Osteoblast (primary cell): ENCODE measurements at regions not wholly inside any gene's neighbourhood (a gene's known extent, or its start where the extent isn't known, plus 50 kb on each side); places are given as distances from the start of the nearest gene placed in this dataset.

Experiments used
- DNase-seq: peaks from one replicate; pipeline ENCODE4 v3.0.0; 2011; ENCODE audit warnings: low spot score, mixed read lengths; ENCODE audit not compliant: insufficient read length; ENCODE audit errors: missing footprints
- H2AFZ ChIP-seq: 2 replicates; pipeline ENCODE4 v1.6.0; 2011; ENCODE audit warnings: mild to moderate bottlenecking, low read length
- H3K27ac ChIP-seq: 2 replicates; pipeline ENCODE4 v1.5.1; 2011; ENCODE audit warnings: mild to moderate bottlenecking, low read depth, low read length, moderate library complexity
- H3K27me3 ChIP-seq: 2 replicates; pipeline ENCODE4 v1.6.0; 2012; ENCODE audit warnings: mild to moderate bottlenecking, control low read depth, inconsistent platforms, low read length, moderate library complexity; ENCODE audit not compliant: insufficient read depth
- H3K36me3 ChIP-seq: 2 replicates; pipeline ENCODE4 v1.5.1; 2011; ENCODE audit warnings: mild to moderate bottlenecking, low read length, control low read depth, moderate library complexity; ENCODE audit not compliant: insufficient read depth
- H3K4me1 ChIP-seq: 2 replicates; pipeline ENCODE4 v1.5.1; 2011; ENCODE audit warnings: mild to moderate bottlenecking, low read length, control low read depth, moderate library complexity; ENCODE audit not compliant: insufficient read depth
- H3K4me2 ChIP-seq: 2 replicates; pipeline ENCODE4 v1.6.0; 2011; ENCODE audit warnings: mild to moderate bottlenecking, low read length; ENCODE audit not compliant: insufficient read depth
- H3K4me3 ChIP-seq: fragments of 200-600 bp; sonication (generic); 3 replicates; pipeline ENCODE4 v1.5.1; 2012; ENCODE audit warnings: mild to moderate bottlenecking, low read length, inconsistent platforms; ENCODE audit not compliant: insufficient read depth
- H3K79me2 ChIP-seq: 2 replicates; pipeline ENCODE4 v1.6.0; 2012; ENCODE audit warnings: mild to moderate bottlenecking, low read length, control low read depth, inconsistent platforms; ENCODE audit not compliant: insufficient read depth
- H3K9me3 ChIP-seq: 2 replicates; pipeline ENCODE4 v1.5.1; 2011; ENCODE audit warnings: low read depth, low read length, control low read depth
- H4K20me1 ChIP-seq: 2 replicates; pipeline ENCODE4 v1.6.0; 2012; ENCODE audit warnings: mild to moderate bottlenecking, low read length, control low read depth; ENCODE audit not compliant: insufficient read depth
- CTCF ChIP-seq: IDR thresholded peaks from 2 replicates; pipeline ENCODE4 v1.5.1; 2011; ENCODE audit warnings: mild to moderate bottlenecking, low read depth, low read length, moderate library complexity; ENCODE audit errors: extremely low read depth

GRCh38 chr17:52737071-52737470 is 578.6 kb upstream of the CA10 start:
- Histone ChIP-seq H3K9me3 (no peaks in the 10 kb centered on the region), H3K36me3 (no peaks in the 10 kb centered on the region), H3K4me1 (no peaks in the 10 kb centered on the region), H4K20me1 (no peaks in the 10 kb centered on the region), H3K27me3 (no peaks in the 10 kb centered on the region), H3K4me2 (no peak overlapping the region), H2AFZ (no peak overlapping the region), H3K4me3 (no peak overlapping the region), H3K79me2 (no peaks in the 10 kb centered on the region), H3K27ac (no peak overlapping the region)
- TF ChIP-seq CTCF = no peak
- no peak for DNase-seq

- no peak for DNase-seq
- Histone ChIP-seq H3K36me3 (no peaks in the 10 kb centered on the region), H2AFZ (no peak overlapping the region), H3K4me3 (no peak overlapping the region), H3K4me2 (no peak overlapping the region), H3K9me3 (no peaks in the 10 kb centered on the region), H4K20me1 (no peaks in the 10 kb centered on the region), H3K27ac (no peak overlapping the region), H3K27me3 (no peaks in the 10 kb centered on the region), H3K4me1 (no peaks in the 10 kb centered on the region), H3K79me2 (no peaks in the 10 kb centered on the region)
- TF ChIP-seq CTCF = no peak
Observed at GRCh38 chr17:52732841-52733240, 574.3 kb upstream of the CA10 start.

GRCh38 chr17:52724578-52724977 is 566.1 kb upstream of the CA10 start:
- Histone ChIP-seq H3K79me2 (no peaks in the 10 kb centered on the region), H4K20me1 (no peaks in the 10 kb centered on the region), H3K9me3 (no peaks in the 10 kb centered on the region), H3K27ac (no peak overlapping the region), H3K4me3 (no peak overlapping the region), H2AFZ (no peak overlapping the region), H3K36me3 (no peaks in the 10 kb centered on the region), H3K4me1 (no peaks in the 10 kb centered on the region), H3K4me2 (no peak overlapping the region), H3K27me3 (no peaks in the 10 kb centered on the region)
- no peak for DNase-seq
- TF ChIP-seq CTCF = no peak

GRCh38 chr17:52721910-52722309 is 563.4 kb upstream of the CA10 start:
- Histone ChIP-seq H3K27ac (no peak overlapping the region), H2AFZ (no peak overlapping the region), H3K4me2 (no peak overlapping the region), H3K36me3 (no peaks in the 10 kb centered on the region), H3K4me3 (no peak overlapping the region), H3K4me1 (no peaks in the 10 kb centered on the region), H3K79me2 (no peaks in the 10 kb centered on the region), H3K9me3 (no peaks in the 10 kb centered on the region), H3K27me3 (no peaks in the 10 kb centered on the region), H4K20me1 (no peaks in the 10 kb centered on the region)
- DNase-seq = no peak
- no peak for TF ChIP-seq CTCF
